ENCODE measurements at regions not wholly inside any gene's neighbourhood (a gene's known extent, or its start where the extent isn't known, plus 50 kb on each side); places are given as distances from the start of the nearest gene placed in this dataset.
"Not testable (repeated sequence)": the region's sequence is repeated elsewhere in the genome, so short reads cannot be mapped to it uniquely, and the experiment has no call there.

DNA sequence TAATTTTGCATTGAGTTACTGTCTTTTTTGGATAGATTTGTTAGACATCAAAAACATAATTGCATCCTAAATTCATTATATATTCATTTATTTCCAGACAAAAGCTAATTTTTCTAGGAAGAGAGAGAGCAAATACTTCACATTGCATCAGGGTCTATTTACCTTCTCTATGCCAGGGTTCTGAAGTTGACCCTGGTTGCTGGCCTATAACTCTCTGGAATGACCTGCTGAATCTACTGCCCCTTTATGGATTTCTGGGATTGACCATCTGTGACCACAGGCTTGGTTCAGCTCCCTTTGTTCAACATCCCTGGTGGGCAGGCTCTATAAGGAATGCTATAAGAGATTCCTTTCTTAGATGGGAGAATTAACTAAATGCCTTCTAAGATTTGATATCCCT lies 414.8 kb upstream of the STXBP6 start:
- no peak overlapping the region for H3K4me3 ChIP-seq (ENCODE audit: low read depth, poor library complexity, severe bottlenecking)
- TF ChIP-seq, protein P1, sequence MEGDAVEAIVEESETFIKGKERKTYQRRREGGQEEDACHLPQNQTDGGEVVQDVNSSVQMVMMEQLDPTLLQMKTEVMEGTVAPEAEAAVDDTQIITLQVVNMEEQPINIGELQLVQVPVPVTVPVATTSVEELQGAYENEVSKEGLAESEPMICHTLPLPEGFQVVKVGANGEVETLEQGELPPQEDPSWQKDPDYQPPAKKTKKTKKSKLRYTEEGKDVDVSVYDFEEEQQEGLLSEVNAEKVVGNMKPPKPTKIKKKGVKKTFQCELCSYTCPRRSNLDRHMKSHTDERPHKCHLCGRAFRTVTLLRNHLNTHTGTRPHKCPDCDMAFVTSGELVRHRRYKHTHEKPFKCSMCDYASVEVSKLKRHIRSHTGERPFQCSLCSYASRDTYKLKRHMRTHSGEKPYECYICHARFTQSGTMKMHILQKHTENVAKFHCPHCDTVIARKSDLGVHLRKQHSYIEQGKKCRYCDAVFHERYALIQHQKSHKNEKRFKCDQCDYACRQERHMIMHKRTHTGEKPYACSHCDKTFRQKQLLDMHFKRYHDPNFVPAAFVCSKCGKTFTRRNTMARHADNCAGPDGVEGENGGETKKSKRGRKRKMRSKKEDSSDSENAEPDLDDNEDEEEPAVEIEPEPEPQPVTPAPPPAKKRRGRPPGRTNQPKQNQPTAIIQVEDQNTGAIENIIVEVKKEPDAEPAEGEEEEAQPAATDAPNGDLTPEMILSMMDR (IDR thresholded peaks at IDR 0.05) = no peak
- TF ChIP-seq POLR2A (IDR thresholded peaks at IDR 0.05) = no peak
- intact Hi-C loops (cut with DNase I; ENCODE audit: low total_unique reads) = no loop called here
- DNase-seq (ENCODE audit: low spot score in 2 of 2) = no peak

DNA sequence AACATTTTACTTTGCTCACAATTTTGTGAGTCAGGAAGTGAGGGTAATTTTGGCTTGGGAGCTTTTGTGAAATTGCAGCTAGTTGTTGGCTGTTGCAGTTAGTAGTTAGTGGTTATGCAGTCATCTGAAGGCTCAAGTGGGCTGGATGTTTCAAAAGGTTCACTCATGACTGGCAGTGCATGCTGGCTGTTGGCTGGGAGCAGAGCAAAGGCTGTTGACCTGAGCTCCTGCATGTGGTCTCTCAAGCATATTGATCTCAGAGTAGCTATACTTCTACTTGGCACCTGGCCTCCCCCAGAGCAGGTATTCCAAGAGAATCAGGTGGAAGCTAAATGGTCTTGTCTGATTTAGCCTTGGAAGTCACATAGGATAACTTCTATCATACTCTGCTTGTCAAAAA lies 414.1 kb upstream of the STXBP6 start:
- H3K4me3 ChIP-seq (ENCODE audit: low read depth, poor library complexity, severe bottlenecking) = no peak overlapping the region
- intact Hi-C loops (cut with DNase I; ENCODE audit: low total_unique reads) = no loop called here
- TF ChIP-seq, protein P1 (IDR thresholded peaks at IDR 0.05) = no peak
- no peak for TF ChIP-seq POLR2A (IDR thresholded peaks at IDR 0.05)
- DNase-seq (ENCODE audit: low spot score in 2 of 2) = no peak

DNA sequence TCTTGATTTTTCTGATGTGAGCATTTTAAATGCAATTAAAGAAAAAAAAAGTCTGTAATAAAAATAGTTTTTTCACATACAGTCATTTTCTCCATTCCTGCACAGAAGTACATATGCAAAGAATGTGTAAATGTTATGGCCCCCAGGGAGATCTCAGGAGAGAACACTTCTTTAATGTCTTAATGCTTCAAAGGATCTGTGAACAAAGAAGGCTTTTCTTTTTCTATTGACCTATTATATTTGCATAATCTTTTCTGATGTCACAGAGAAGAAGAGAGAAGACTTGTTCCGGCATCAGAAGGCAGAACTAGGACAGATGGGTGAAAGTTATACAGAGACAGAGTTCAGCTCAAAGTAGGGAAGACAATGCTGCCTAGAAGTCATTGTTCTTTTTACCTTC lies 413.5 kb upstream of the STXBP6 start:
- H3K4me3 ChIP-seq (ENCODE audit: low read depth, poor library complexity, severe bottlenecking) = no peak overlapping the region
- no peak for DNase-seq (ENCODE audit: low spot score in 2 of 2)
- 65 to 69% methylated on average over 1 of the region's 1 CpG for WGBS, 2 donors
- no peak for TF ChIP-seq POLR2A (IDR thresholded peaks at IDR 0.05)
- TF ChIP-seq, protein P1 (IDR thresholded peaks at IDR 0.05) = no peak
- intact Hi-C loops (cut with DNase I; ENCODE audit: low total_unique reads) = no loop called here

DNA sequence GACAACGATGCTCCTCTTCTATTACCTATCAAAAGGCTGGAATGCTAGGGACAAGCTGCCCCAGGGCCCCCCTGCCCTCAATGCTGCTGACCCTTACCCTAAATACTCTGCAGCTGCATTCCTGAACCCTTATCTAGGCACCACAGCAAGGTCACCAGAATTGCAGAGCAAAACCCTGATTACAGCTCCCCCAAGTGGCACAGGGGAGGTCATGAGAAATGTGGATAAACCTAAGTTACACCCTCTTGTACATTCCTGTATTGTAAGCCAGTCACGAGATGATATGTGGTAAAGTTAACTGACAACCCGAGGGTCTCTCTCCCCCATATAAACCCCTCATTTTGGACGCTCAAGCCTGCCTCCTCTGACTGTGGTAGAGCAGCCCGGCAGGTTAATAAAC lies 411.8 kb upstream of the STXBP6 start:
- 77 to 86% methylated on average over 5 of the region's 5 CpGs for WGBS, 2 donors
- no peak for DNase-seq (ENCODE audit: low spot score in 2 of 2)
- intact Hi-C loops (cut with DNase I; ENCODE audit: low total_unique reads) = no loop called here
- no peak for TF ChIP-seq POLR2A (IDR thresholded peaks at IDR 0.05)
- TF ChIP-seq, protein P1 (IDR thresholded peaks at IDR 0.05) = no peak
- H3K4me3 ChIP-seq (ENCODE audit: low read depth, poor library complexity, severe bottlenecking) = no peak overlapping the region

DNA sequence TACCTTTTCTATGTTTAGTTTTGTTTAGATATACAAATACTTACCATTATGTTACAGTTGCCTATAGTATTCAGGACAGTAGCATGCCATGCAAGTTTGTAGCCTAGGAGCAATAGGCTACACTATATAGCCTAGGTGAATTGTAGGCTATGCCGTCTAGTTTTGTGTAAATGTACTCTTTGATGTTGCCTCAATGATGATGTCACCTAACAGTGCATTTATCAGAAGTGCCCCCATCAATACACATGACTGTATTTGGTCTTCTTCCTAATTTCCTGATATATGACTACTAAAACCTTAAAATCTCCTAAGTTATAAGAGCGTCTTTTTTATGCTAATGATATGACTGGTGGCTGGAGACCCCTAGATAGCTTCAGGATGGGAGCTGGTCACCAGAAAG lies 394.4 kb upstream of the STXBP6 start:
- intact Hi-C loops (cut with DNase I; ENCODE audit: low total_unique reads) = loop anchor here (5.0 to 10.0 kb wide), 2 partner anchors 780 to 1788 kb away; no protein-coding TSS in a partner anchor
- no peak for DNase-seq (ENCODE audit: low spot score in 2 of 2)
- TF ChIP-seq, protein P1 (IDR thresholded peaks at IDR 0.05) = no peak
- TF ChIP-seq POLR2A (IDR thresholded peaks at IDR 0.05) = no peak
- no peak overlapping the region for H3K4me3 ChIP-seq (ENCODE audit: low read depth, poor library complexity, severe bottlenecking)
- WGBS, 2 donors = 88 to 94% methylated on average over 2 of the region's 2 CpGs

DNA sequence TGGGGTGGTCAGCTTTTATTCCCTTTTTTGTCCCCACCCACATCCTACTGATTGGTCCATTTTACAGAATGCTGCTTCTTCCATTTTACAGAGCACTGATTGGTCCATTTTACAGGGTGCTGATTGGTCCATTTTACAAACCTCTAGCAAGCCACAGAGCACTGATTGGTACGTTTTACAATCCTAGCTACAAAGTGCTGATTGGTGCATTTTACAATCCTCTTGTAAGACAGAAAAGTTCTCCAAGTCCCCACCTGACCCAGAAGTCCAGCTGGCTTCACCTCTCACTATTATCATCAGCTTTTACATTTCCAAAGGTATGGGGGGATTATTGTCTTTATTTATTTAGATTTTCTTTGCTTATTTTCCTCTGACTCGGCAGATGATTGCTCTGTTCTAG lies 390.4 kb upstream of the STXBP6 start:
- 84 to 91% methylated on average over 2 of the region's 2 CpGs for WGBS, 2 donors

More for the DNA sequence above, 390.4 kb upstream of the STXBP6 start:
- DNase-seq (ENCODE audit: low spot score in 2 of 2); H3K4me3 ChIP-seq (ENCODE audit: low read depth, poor library complexity, severe bottlenecking): not testable (repeated sequence)
- intact Hi-C loops (cut with DNase I; ENCODE audit: low total_unique reads) = loop anchor here (5.0 to 10.0 kb wide), 2 partner anchors 784 to 1792 kb away; no protein-coding TSS in a partner anchor

Data from lower leg skin (tissue), 4 donors.